ENCODE measurements at regions not wholly inside any gene's neighbourhood (a gene's known extent, or its start where the extent isn't known, plus 50 kb on each side); places are given as distances from the start of the nearest gene placed in this dataset.
A peak's percentile ranks its signal among the peaks of the same experiment; 100 is the strongest.

DNA sequence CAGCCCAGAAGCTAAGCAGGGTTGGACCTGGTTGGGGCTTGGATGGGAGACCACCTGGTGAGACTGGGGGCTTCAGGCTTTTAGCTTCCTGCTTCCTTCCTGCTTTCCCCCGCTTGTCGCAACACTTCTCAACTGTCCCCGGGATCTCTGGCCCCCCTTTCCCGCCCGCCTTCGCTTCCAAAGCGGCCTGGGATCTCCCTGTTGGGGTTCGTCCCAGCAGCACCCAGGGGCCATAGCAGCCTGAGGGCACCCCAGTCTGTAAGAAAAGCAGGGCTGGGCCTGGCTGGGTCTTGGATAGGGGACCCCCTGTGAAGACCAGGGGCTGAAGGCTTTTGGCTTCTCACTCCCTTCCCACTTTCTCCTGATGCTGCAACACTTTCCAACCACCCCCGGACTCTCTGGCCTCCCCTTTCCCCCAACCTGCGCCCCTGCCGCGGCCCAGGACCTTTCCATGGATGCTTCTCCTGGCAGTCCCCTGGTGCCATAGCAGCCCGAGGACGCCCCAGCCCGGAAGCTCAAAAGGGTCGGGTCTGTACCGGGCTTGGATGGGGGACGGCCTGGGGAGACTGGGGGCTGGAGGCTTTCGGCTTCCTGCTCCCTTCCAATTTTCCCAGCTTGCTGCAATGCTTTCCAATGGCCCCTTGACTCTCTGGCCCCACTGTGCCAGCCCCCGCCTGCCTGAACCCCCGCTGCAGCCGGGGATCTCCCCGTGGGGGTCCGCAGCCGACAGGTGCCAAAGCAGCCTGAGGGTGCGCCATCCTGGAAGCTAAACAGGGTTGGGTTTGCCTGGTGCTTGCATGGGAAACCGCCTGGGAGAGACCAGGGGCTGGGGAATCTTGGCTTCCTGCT, 2276.2 kb downstream of the TP53TG3F start:
- DNase-seq (ENCODE audit: extremely low spot score), result peak; percentile 4
- POLR2A ChIA-PET, result no interaction called here
- TF ChIP-seq, protein P1, sequence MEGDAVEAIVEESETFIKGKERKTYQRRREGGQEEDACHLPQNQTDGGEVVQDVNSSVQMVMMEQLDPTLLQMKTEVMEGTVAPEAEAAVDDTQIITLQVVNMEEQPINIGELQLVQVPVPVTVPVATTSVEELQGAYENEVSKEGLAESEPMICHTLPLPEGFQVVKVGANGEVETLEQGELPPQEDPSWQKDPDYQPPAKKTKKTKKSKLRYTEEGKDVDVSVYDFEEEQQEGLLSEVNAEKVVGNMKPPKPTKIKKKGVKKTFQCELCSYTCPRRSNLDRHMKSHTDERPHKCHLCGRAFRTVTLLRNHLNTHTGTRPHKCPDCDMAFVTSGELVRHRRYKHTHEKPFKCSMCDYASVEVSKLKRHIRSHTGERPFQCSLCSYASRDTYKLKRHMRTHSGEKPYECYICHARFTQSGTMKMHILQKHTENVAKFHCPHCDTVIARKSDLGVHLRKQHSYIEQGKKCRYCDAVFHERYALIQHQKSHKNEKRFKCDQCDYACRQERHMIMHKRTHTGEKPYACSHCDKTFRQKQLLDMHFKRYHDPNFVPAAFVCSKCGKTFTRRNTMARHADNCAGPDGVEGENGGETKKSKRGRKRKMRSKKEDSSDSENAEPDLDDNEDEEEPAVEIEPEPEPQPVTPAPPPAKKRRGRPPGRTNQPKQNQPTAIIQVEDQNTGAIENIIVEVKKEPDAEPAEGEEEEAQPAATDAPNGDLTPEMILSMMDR (IDR thresholded peaks at IDR 0.05; ENCODE audit: control extremely low read depth, extremely low read depth, low read depth, missing control alignments), result no peak
- CTCF ChIA-PET, result no interaction called here

DNA sequence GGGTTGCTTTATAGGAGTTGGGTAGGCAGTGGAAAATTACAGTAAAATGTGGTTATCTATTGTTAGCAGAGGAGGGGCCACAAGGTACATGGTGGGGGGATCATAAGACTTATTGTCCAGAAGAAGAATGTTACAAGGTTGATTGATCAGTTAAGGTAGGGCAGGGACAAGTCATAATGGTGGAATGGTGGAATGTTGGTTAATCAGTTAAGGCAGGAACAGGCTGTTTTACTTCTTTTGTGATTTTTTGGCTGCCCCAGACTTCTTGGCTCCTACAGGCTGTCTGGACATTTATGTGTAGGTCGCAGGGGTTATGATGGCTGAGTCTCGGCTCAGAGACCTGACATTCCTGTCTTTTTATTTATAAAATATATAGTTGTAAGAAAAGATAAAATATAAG, 2277.1 kb downstream of the TP53TG3F start:
- ChIA-PET CTCF (no interaction called here), POLR2A (no interaction called here)
- TF ChIP-seq, protein P1 (IDR thresholded peaks at IDR 0.05; ENCODE audit: control extremely low read depth, extremely low read depth, low read depth, missing control alignments), result no peak
- no peak for DNase-seq (ENCODE audit: extremely low spot score)

DNA sequence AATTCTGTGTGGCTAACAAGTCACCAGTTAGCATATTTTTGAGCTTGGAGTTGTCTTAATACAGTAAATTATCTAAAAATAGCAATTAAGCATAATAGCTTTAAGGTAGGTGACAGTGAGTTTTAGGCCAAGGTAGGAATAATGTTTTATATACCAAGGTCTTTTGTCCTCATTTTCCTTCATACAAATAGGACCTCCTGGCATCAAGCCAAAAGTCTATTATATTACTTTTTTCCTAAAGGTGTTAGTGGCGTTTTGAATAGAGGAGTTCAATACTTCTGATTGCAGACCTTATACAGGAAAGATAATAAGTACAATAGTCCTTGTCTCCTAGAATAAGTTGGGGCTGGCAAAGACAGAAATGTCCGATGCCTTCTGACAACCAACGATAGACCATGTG, 2277.7 kb downstream of the TP53TG3F start:
- TF ChIP-seq, protein P1 (IDR thresholded peaks at IDR 0.05; ENCODE audit: control extremely low read depth, extremely low read depth, low read depth, missing control alignments), result no peak
- ChIA-PET POLR2A (no interaction called here), CTCF (no interaction called here)
- no peak for DNase-seq (ENCODE audit: extremely low spot score)

DNA sequence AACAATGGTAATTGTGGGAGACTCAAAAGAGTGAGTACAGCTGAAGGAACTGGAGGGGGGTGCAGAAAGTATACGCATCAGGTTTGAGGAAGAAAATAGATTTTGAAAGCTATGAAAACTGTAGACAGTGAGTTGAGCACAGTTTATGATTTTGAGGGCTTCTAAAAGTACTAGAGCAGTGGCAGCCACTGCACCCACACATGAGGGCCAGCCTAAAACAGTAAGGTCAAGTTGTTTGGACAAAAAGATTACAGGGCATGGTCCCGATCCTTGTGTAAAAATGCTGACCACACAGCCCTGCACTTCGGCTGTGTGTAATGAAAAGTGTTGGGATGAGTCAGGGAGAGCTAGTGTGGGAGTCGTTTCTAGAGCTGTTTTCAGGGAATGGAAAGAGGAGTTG, 2282.1 kb downstream of the TP53TG3F start:
- ChIA-PET CTCF (no interaction called here), POLR2A (no interaction called here)
- no peak for DNase-seq (ENCODE audit: extremely low spot score)
- TF ChIP-seq, protein P1 (IDR thresholded peaks at IDR 0.05; ENCODE audit: control extremely low read depth, extremely low read depth, low read depth, missing control alignments), result no peak

DNA sequence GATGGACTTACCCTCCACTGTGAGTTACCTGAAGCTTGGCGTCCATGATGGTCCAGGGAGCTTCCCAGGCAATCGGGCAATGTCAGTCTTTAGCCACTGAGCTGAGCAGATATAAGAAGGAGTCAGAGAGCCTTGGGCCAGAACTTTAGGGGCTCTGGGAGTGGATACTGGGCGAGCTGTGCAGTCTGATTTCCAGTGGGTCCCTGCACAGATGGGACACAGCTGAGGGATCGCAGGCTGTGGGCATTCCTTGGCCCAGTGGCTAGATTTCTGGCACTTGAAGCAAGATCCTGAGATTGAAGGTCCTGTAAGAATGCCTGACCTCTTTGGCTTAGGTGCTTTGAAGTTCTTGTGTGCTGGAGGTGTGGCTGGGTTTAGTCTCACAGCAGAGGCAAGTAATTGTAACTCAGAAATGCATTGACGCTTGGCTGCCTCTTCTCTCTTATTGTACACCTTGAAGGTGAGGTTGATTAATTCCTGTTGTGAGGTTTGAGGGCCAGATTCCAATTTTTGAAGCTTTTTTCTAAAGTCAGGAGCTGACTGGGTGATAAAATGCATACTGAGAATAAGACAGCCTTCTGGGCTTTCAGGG, 2283.8 kb downstream of the TP53TG3F start:
- TF ChIP-seq, protein P1 (IDR thresholded peaks at IDR 0.05; ENCODE audit: control extremely low read depth, extremely low read depth, low read depth, missing control alignments), result no peak
- DNase-seq (ENCODE audit: extremely low spot score), result no peak
- ChIA-PET POLR2A (no interaction called here), CTCF (no interaction called here)

DNA sequence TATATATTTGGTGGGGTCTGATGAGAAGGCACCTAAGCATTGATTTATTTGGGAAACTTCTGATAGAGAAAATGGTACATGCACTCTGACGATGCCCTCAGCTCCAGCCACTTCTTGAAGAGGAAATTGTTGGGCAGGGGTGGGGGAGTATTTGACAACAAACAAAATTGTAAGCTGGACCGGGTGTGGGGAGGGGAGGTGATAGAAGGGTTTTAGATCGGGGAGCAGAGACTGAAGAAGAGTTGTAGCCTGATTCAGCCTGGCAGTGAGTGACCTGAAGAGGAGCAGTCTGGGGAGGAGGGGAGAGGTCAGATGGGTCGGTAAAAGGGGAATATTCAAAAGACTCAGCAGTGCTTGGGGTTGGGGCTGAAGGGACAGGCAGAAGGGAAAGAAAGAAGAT, 2284.7 kb downstream of the TP53TG3F start:
- POLR2A ChIA-PET, result no interaction called here
- CTCF ChIA-PET, result no interaction called here
- TF ChIP-seq, protein P1 (IDR thresholded peaks at IDR 0.05; ENCODE audit: control extremely low read depth, extremely low read depth, low read depth, missing control alignments), result no peak
- DNase-seq (ENCODE audit: extremely low spot score), result no peak
